ENCODE measurements at regions not wholly inside any gene's neighbourhood (a gene's known extent, or its start where the extent isn't known, plus 50 kb on each side); places are given as distances from the start of the nearest gene placed in this dataset.

GRCh38 chrX:39201305-39201990, 400.2 kb downstream of the MID1IP1 start:
- CTCF ChIA-PET = no interaction called here
- Histone ChIP-seq H3K4me2 (ENCODE audit: low read length) (no peak overlapping the region), H2AFZ (ENCODE audit: low read depth, low read length, poor library complexity, severe bottlenecking) (no peak overlapping the region), H3K36me3 (ENCODE audit: control insufficient read depth in 1 of 2, insufficient read depth in 2 of 2, low read length in 2 of 2) (no peaks in the 10 kb centered on the region), H3K4me1 (ENCODE audit: control insufficient read depth in 1 of 2, insufficient read depth in 2 of 2, low read length in 2 of 2) (peaks cover 1 to 8% of the 10 kb centered on the region in 2 experiments; a peak in 3 of 4 replicates), H3K9me3 (ENCODE audit: control insufficient read depth in 1 of 2, insufficient read depth in 1 of 2, low read depth in 1 of 2, low read length in 2 of 2) (no peaks in the 10 kb centered on the region), H3K27ac (ENCODE audit: low read depth, low read length) (no peak overlapping the region), H3K79me2 (ENCODE audit: insufficient read depth, low read length) (no peaks in the 10 kb centered on the region), H3K4me3 (replicated peaks in 1 of 2; ENCODE audit: low read depth in 1 of 2, low read length in 2 of 2) (no peak overlapping the region), H3K27me3 (ENCODE audit: insufficient read depth, low read length) (no peaks in the 10 kb centered on the region), H3K9me2 (ENCODE audit: insufficient read depth) (no peaks in the 10 kb centered on the region), H4K20me1 (ENCODE audit: insufficient read depth) (no peaks in the 10 kb centered on the region), H3K9ac (ENCODE audit: low read length) (no peak overlapping the region)
- intact Hi-C loops (cut with micrococcal nuclease) = no loop called here
- TF ChIP-seq RAD21 (IDR thresholded peaks at IDR 0.05; ENCODE audit: low read depth) (no peak), SRF (IDR thresholded peaks at IDR 0.05; ENCODE audit: low read depth) (no peak), EZH2phosphoT487 (IDR thresholded peaks at IDR 0.05; ENCODE audit: borderline replicate concordance) (no peak), JUND (IDR thresholded peaks at IDR 0.05) (no peak), ATF3 (IDR thresholded peaks at IDR 0.05) (no peak), EZH2 (IDR thresholded peaks at IDR 0.05) (no peak), EGR1 (IDR thresholded peaks at IDR 0.05; ENCODE audit: low read depth) (no peak), REST (IDR thresholded peaks at IDR 0.05; ENCODE audit: low read depth) (no peak)
- no TSS peak for BruUV-seq (replicated peaks)
- RAD21 ChIA-PET (ENCODE audit: low non-redundant PET in 1 of 2, low total read pairs in 2 of 2, uncharacterized antibody in 2 of 2, unreplicated experiment in 2 of 2) = no interaction called here
- DNase-seq (ENCODE audit: low read depth, low spot score) = no peak
- no peak for ATAC-seq
- POLR2A ChIA-PET = no interaction called here

All from HCT116 (cell line).